ENCODE measurements at regions not wholly inside any gene's neighbourhood (a gene's known extent, or its start where the extent isn't known, plus 50 kb on each side); places are given as distances from the start of the nearest gene placed in this dataset.
"Not testable (repeated sequence)": the region's sequence is repeated elsewhere in the genome, so short reads cannot be mapped to it uniquely, and the experiment has no call there.

GRCh38 chr15:62218841-62219240 lies 53.8 kb upstream of the C2CD4B start:
- DNase-seq (ENCODE audit: low read depth) = no peak

GRCh38 chr15:62219799-62220198 lies 54.7 kb upstream of the C2CD4B start:
- DNase-seq (ENCODE audit: low read depth) = no peak

- DNase-seq (ENCODE audit: low read depth) = no peak
Measured at GRCh38 chr15:62223020-62223419, 57.9 kb upstream of the C2CD4B start.

GRCh38 chr15:62228604-62229003 lies 63.5 kb upstream of the C2CD4B start:
- DNase-seq (ENCODE audit: low read depth) = no peak

GRCh38 chr15:62231856-62232255 lies 66.8 kb upstream of the C2CD4B start:
- no peak for DNase-seq (ENCODE audit: low read depth)

GRCh38 chr15:62240121-62241096 lies 75.3 kb upstream of the C2CD4B start:
- no peak for DNase-seq (ENCODE audit: low read depth)

GRCh38 chr15:62241135-62241770 lies 76.2 kb upstream of the C2CD4B start:
- DNase-seq (ENCODE audit: low read depth) = no peak

- DNase-seq (ENCODE audit: low read depth) = no peak
Measured at GRCh38 chr15:62242999-62243398, 77.9 kb upstream of the C2CD4B start.

GRCh38 chr15:62244762-62245161 lies 79.7 kb upstream of the C2CD4B start:
- DNase-seq (ENCODE audit: low read depth) = no peak

GRCh38 chr15:62248277-62248984 lies 83.3 kb upstream of the C2CD4B start:
- no peak for DNase-seq (ENCODE audit: low read depth)

- no peak for DNase-seq (ENCODE audit: low read depth)
Measured at GRCh38 chr15:62249501-62249900, 84.4 kb upstream of the C2CD4B start.

- no peak for DNase-seq (ENCODE audit: low read depth)
Measured at GRCh38 chr15:62250186-62250585, 85.1 kb upstream of the C2CD4B start.

- no peak for DNase-seq (ENCODE audit: low read depth)
Measured at GRCh38 chr15:62250978-62251377, 85.9 kb upstream of the C2CD4B start.

GRCh38 chr15:62253294-62253693 lies 88.2 kb upstream of the C2CD4B start:
- no peak for DNase-seq (ENCODE audit: low read depth)

- DNase-seq (ENCODE audit: low read depth) = peak; percentile 30
Measured at GRCh38 chr15:62254137-62254934, 89.3 kb upstream of the C2CD4B start.

GRCh38 chr15:62256430-62256829 lies 91.3 kb upstream of the C2CD4B start:
- not testable (repeated sequence) for DNase-seq (ENCODE audit: low read depth)

- DNase-seq (ENCODE audit: low read depth) = no peak
Measured at GRCh38 chr15:62257996-62258521, 93.0 kb upstream of the C2CD4B start.

GRCh38 chr15:62262305-62262941 lies 97.3 kb upstream of the C2CD4B start:
- no peak for DNase-seq (ENCODE audit: low read depth)

- no peak for DNase-seq (ENCODE audit: low read depth)
Measured at GRCh38 chr15:62264196-62264595, 99.1 kb upstream of the C2CD4B start.

- DNase-seq (ENCODE audit: low read depth) = no peak
Measured at GRCh38 chr15:62269504-62269903, 104.4 kb upstream of the C2CD4B start.
